ENCODE measurements at regions not wholly inside any gene's neighbourhood (a gene's known extent, or its start where the extent isn't known, plus 50 kb on each side); places are given as distances from the start of the nearest gene placed in this dataset.

GRCh38 chr13:70362820-70363570, 254.7 kb upstream of the KLHL1 start:
- no peak for DNase-seq

- no peak for DNase-seq
Measured at GRCh38 chr13:70357031-70357430, 248.8 kb upstream of the KLHL1 start.

DNA sequence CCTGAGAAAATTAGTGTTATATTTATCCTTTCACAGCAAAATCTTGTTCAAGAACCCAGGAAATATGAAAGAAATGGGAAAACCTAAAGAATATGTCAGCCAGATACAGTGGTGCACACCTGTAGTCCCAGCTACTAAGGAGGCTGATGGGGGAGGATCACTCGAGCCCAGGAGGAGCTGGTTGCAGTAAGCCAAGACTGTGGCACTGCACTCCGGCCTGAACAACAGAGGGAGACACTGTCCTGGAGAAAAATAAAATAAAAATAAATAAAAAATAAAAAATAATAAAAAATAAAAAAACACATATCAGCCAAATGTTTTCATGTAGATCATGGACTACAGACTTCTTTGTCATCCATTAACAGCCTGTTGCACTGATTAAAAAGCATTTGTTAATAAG, 244.8 kb upstream of the KLHL1 start:
- DNase-seq, result no peak

GRCh38 chr13:70347947-70348620, 239.8 kb upstream of the KLHL1 start:
- no peak for DNase-seq

DNA sequence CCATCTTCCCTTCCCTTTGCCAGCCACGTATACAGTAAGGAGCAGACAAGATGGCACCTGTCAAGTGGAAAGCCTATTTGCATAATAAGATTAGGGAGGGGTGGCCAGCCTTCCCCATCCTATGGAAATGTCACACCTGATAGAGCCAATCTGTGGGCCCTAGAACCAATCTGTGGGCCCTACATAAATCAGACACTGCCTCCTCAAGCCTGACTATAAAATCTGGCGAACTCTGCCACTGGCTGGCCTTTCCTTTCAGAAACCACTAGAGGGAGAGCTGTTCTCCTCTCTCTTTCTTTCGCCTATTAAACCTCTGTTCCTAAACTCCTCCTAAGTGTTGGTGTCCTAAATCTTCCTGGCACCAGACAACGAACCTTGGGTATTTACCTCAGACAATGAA, 231.5 kb upstream of the KLHL1 start:
- DNase-seq, result peak in 1 of 2 experiments; percentile 8

DNA sequence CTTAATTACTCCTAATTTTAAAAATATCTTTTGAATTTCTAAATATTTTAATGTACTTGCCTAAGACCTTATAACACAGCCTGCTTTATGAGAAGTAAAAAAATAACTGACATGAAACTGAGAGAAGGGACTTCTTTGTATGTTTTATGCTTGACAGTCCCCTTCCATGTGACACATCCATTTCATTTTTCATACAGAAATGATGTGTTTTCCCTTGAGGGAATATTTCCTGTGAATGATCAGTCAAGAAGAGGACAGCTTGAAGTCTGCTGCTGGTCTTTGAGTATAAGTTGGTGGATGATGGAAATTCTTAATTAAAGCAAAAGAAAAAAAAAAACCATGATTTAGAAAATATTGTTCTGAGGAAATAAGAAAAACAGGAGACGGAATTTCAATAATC, 230.4 kb upstream of the KLHL1 start:
- DNase-seq, result no peak

GRCh38 chr13:70336866-70337265, 228.6 kb upstream of the KLHL1 start:
- DNase-seq, result no peak

- DNase-seq, result no peak
Measured at GRCh38 chr13:70333752-70334151, 225.5 kb upstream of the KLHL1 start.

- DNase-seq, result no peak
Measured at GRCh38 chr13:70330697-70331361, 222.6 kb upstream of the KLHL1 start.

DNA sequence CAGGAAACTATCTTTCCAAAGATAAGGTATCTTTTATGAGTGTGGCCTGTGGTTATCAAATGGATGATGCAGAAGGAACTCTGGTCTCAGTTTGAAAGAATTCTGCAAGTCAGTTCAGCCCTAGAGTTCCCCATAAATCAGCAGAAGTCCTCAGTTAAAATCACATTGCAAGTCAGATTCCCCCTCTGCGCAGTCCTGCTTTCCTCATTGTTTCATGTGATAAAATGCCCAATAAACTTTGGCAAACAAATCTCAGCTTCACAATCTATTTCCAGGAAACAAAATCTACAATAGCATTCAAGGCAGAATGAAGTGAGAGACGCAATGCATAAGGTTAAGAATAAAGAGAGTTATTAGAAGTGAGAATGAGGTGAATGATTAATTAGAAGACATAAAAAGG, 216.3 kb upstream of the KLHL1 start:
- DNase-seq, result no peak

DNA sequence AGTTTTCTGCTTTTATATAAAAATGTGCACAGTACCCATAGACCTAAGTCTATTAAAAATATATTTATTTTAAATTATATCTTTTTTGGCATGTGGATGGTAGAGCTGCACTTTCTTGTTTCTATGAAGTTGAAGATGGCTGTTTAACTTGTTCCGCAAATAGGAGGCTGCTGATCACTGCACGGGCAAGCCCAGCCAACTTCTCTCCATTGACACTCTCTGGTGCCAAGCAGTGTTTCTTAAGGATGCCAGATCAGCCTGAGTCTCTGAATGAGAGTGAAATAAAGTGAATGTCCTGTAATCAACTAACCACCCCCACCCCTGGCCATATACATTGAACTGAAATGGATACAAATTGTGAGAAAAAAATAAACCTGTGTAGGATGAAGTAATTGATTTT, 202.9 kb upstream of the KLHL1 start:
- DNase-seq, result no peak

GRCh38 chr13:70310396-70311119, 202.3 kb upstream of the KLHL1 start:
- peak; percentile 58 to 74 for DNase-seq

GRCh38 chr13:70297189-70297616, 189.0 kb upstream of the KLHL1 start:
- DNase-seq, result no peak

- peak in 1 of 2 experiments; percentile 51 for DNase-seq
Measured at GRCh38 chr13:70284371-70284770, 176.1 kb upstream of the KLHL1 start.

DNA sequence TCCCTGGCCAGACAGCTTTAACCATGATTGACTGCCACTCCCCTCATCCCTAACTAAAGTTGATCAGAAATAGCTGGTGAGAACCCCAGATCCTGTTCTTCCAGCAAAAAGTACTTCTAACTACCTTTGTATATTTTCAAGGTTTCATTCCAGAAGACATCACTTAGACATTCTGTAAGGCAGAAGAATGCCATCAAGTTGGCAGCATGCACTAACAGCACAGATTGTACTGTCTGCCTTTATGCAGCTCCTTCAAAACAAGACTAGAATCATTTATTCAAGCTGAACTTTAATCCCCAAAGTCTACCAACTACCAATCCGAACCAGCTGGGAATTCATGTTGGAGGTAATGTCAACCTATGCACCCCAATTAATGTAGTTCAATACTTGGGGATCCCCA, 167.6 kb upstream of the KLHL1 start:
- DNase-seq, result no peak

GRCh38 chr13:70255406-70255991, 147.2 kb upstream of the KLHL1 start:
- DNase-seq, result no peak

- peak; percentile 36 to 74 for DNase-seq
Measured at GRCh38 chr13:70253834-70254233, 145.6 kb upstream of the KLHL1 start.

GRCh38 chr13:70253411-70253810, 145.2 kb upstream of the KLHL1 start:
- peak in 1 of 2 experiments; percentile 31 for DNase-seq

DNA sequence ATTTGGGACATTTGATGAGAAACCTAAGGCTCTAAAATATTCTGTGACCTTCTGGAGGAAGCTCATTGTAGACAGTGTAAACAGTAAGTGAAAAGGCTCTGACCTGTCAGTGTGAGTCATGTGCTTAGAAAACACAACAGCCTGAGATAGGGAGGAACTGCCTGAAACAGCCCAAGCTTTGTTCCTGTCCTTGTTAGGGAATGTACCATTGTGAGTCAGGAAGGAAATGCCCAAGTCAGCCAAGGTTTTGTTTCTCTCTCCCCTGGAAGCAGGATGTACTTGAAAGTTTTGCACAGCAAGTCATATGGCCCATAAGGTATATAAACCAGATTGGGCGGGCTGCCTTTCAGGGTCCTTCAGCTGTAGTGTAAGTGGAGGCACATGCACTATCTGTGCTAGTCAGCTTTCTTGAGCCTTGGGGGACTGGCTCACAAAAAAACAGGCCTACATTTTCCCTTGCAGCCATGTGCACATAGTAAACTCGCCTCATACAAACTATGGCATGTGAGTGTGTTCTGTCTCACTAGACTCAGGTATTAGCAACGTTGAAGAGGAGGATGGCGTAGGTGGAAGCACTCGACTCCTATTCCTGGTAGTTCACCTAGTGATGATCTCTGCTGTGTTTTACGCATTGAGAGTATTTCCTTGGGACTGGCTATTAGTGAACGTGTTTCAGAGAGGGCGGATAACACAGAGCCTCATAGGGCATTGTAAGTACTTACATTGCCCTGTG, 141.2 kb upstream of the KLHL1 start:
- peak in 1 of 2 experiments; percentile 7 for DNase-seq

- DNase-seq, result no peak
Measured at GRCh38 chr13:70237131-70237530, 128.9 kb upstream of the KLHL1 start.

DNA sequence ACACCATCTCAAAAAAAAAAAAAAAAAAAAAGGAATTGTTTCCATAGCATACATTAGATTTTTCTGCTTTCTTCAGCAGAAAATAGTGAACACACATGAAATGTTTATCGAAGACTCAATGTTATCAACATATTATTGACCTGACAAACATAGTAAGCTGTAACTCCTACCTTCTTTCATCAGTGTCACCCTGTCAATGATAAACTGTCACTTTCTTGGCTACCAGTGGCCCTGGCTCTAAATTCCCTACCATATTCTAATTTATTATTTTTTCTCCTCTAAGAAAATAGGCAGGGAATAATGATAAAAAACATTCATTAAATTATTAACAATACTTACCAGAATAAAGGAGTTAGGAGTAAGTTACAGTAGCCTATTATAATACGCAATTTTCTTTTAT, 127.3 kb upstream of the KLHL1 start:
- no peak for DNase-seq

GRCh38 chr13:70223911-70224310, 115.7 kb upstream of the KLHL1 start:
- no peak for DNase-seq
